Right forelimb (tissue), 1 donor: ENCODE measurements at regions not wholly inside any gene's neighbourhood (a gene's known extent, or its start where the extent isn't known, plus 50 kb on each side); places are given as distances from the start of the nearest gene placed in this dataset.
"Not testable (repeated sequence)": the region's sequence is repeated elsewhere in the genome, so short reads cannot be mapped to it uniquely, and the experiment has no call there.

Experiments
- DNase-seq: peaks from one replicate; pipeline ENCODE4 v3.0.0-alpha.2; 2018

GRCh38 chr5:148744380-148744779 is 82.0 kb upstream of the ADRB2 start:
- not testable (repeated sequence) for DNase-seq

GRCh38 chr5:148746826-148747535 is 79.4 kb upstream of the ADRB2 start:
- no peak for DNase-seq

GRCh38 chr5:148747536-148747906 is 78.9 kb upstream of the ADRB2 start:
- no peak for DNase-seq

- DNase-seq, result no peak
Observed at GRCh38 chr5:148748702-148749392, 77.6 kb upstream of the ADRB2 start.

DNA sequence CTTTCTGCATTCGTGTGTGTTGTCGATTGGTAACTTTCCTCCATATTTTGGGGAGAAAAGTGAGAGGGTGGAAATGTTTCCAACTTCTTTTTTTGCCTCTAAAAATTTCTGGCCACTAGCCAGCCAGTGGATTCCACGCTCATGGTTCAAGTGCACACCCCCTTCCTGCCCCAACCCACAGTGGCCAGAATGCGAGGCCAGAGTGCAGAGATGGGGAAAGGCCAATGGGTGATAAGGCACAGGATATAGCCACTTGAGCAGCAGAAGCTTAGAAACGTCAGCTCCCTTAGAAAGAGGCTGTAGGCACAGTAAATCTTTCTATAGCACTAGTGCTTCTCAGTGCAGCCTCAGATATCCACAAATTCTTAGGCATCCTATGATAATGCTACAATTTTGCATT is 75.8 kb upstream of the ADRB2 start:
- no peak for DNase-seq

- DNase-seq, result no peak
Observed at GRCh38 chr5:148751025-148751424, 75.4 kb upstream of the ADRB2 start.

DNA sequence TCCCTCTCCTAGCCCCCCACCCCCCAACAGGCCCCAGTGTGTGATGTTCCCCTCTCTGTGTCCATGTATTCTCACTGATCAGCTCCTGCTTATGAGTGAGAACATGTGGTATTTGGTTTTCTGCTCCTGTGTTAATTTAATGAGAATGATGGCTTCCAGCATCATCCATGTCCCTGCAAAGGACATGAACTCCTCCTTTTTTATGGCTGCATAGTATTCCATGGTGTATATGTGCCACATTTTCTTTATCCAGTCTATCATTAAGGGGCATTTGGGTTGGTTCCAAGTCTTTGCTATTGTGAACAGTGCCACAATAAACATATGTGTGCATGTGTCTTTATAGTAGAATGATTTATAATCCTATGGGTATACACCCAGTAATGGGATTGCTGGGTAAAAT is 74.0 kb upstream of the ADRB2 start:
- not testable (repeated sequence) for DNase-seq

DNA sequence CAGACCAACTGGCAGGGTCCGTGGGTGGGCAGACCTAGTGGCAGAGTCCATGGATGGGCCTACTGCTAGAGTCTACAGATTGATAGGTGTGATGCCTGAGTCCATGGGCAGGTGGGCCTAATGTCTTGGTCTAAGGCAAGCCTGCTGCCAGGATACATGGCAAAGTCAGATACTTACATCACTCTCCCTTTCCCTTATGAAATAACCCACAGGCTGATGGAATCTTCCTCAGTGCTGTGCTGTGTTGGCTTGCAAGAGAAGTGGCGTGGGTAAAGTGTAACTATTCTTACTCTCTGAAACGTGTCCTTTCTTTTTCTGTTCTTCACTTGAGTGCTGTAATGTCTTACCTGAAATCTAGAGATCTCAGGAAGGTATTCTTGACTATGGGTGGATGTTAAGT is 67.3 kb upstream of the ADRB2 start:
- no peak for DNase-seq

GRCh38 chr5:148760945-148761638 is 65.3 kb upstream of the ADRB2 start:
- DNase-seq, result no peak

- no peak for DNase-seq
Observed at GRCh38 chr5:148763996-148764395, 62.4 kb upstream of the ADRB2 start.

GRCh38 chr5:148765061-148765460 is 61.4 kb upstream of the ADRB2 start:
- DNase-seq, result no peak

DNA sequence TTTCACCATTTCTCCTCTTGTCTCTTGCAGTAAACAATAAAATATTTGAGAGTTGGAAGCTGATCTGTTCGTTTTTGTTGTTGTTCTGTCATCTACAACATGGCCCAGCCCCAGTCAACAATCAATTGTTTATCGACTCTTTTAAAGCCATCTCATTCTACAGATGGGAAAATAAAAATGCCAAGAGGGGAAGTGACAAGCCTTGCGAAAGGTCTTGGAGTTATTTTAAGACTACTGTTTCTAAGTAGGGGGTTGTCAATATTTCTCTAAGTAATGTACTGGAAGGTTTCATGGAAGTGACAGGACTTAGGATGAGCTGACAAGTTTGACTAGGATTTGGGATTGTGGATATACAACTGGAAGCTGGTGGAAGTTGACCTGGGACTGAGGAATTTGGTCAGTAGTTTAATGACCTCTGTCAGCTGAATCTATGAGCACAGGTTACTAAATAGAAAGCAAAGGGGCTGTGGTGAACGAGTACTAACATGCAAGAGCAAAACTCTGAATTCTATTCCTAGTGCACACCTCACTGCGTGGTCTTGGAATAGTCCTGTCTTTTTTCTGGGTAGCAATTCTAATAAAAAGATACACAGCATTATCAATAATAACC is 57.5 kb upstream of the ADRB2 start:
- no peak for DNase-seq

- DNase-seq, result no peak
Observed at GRCh38 chr5:148769941-148770340, 56.5 kb upstream of the ADRB2 start.

GRCh38 chr5:148774313-148774712 is 52.1 kb upstream of the ADRB2 start:
- no peak for DNase-seq

- DNase-seq, result no peak
Observed at GRCh38 chr5:148776261-148776660, 50.1 kb upstream of the ADRB2 start.
